GM19397 (cell line): ENCODE measurements at regions not wholly inside any gene's neighbourhood (a gene's known extent, or its start where the extent isn't known, plus 50 kb on each side); places are given as distances from the start of the nearest gene placed in this dataset.

Source experiments
- ATAC-seq: cut with Tn5 transposase; IDR thresholded peaks from one replicate; pipeline ENCODE4 v1.9.1; 2021; ENCODE audit warnings: mild to moderate bottlenecking, moderate library complexity; ENCODE audit not compliant: unreplicated experiment

- no peak for ATAC-seq
Measured at GRCh38 chr1:229817936-229818335, 191.9 kb downstream of the URB2 start.

- no peak for ATAC-seq
Measured at GRCh38 chr1:229819091-229819490, 193.0 kb downstream of the URB2 start.

GRCh38 chr1:229822026-229822425 lies 196.0 kb downstream of the URB2 start:
- ATAC-seq: no peak

GRCh38 chr1:229825042-229825441 lies 199.0 kb downstream of the URB2 start:
- no peak for ATAC-seq

GRCh38 chr1:229828461-229828860 lies 202.4 kb downstream of the URB2 start:
- ATAC-seq: no peak

GRCh38 chr1:229832695-229833094 lies 206.6 kb downstream of the URB2 start:
- no peak for ATAC-seq

- no peak for ATAC-seq
Measured at GRCh38 chr1:229834230-229834629, 208.2 kb downstream of the URB2 start.

- no peak for ATAC-seq
Measured at GRCh38 chr1:229835226-229835625, 209.2 kb downstream of the URB2 start.

GRCh38 chr1:229836324-229836723 lies 210.3 kb downstream of the URB2 start:
- no peak for ATAC-seq

- ATAC-seq: no peak
Measured at GRCh38 chr1:229838204-229838603, 212.2 kb downstream of the URB2 start.

- ATAC-seq: no peak
Measured at GRCh38 chr1:229839800-229840199, 213.8 kb downstream of the URB2 start.

GRCh38 chr1:229841230-229841629 lies 215.2 kb downstream of the URB2 start:
- no peak for ATAC-seq

GRCh38 chr1:229842302-229843255 lies 216.5 kb downstream of the URB2 start:
- ATAC-seq: no peak

- ATAC-seq: no peak
Measured at GRCh38 chr1:229843627-229844238, 217.7 kb downstream of the URB2 start.

GRCh38 chr1:229844675-229845074 lies 218.6 kb downstream of the URB2 start:
- no peak for ATAC-seq

- ATAC-seq: no peak
Measured at GRCh38 chr1:229845410-229846138, 219.5 kb downstream of the URB2 start.

GRCh38 chr1:229846351-229846750 lies 220.3 kb downstream of the URB2 start:
- no peak for ATAC-seq

GRCh38 chr1:229848752-229849677 lies 218.0 kb upstream of the GALNT2 start:
- no peak for ATAC-seq

- no peak for ATAC-seq
Measured at GRCh38 chr1:229851511-229851910, 215.5 kb upstream of the GALNT2 start.

GRCh38 chr1:229853751-229854150 lies 213.3 kb upstream of the GALNT2 start:
- ATAC-seq: no peak
